ENCODE measurements at regions not wholly inside any gene's neighbourhood (a gene's known extent, or its start where the extent isn't known, plus 50 kb on each side); places are given as distances from the start of the nearest gene placed in this dataset.
"Not testable (repeated sequence)": the region's sequence is repeated elsewhere in the genome, so short reads cannot be mapped to it uniquely, and the experiment has no call there.

- TF ChIP-seq CTCF (IDR thresholded peaks at IDR 0.05; ENCODE audit: low read depth, low read length, poor library complexity, severe bottlenecking); EZH2phosphoT487 (IDR thresholded peaks at IDR 0.05; ENCODE audit: borderline replicate concordance, low read length): not testable (repeated sequence)
These were observed 457.2 kb downstream of the TMEM135 start for GRCh38 chr11:87494936-87495335.
